Prostate gland (tissue), 2 donors: ENCODE measurements at regions not wholly inside any gene's neighbourhood (a gene's known extent, or its start where the extent isn't known, plus 50 kb on each side); places are given as distances from the start of the nearest gene placed in this dataset.

ENCODE experiments used
- CTCF ChIP-seq, 4 experiments: fragments of 200-600 bp in 2 of 4; fragments of 450-650 bp in 2 of 4; sonication (generic) in 2 of 4; IDR thresholded peaks; 1 replicate in 3 of 4; 2 replicates in 1 of 4; pipeline ENCODE4 v1.5.1; 2016 to 2019; ENCODE audit warnings: antibody characterized with exemption in 4 of 4, mild to moderate bottlenecking in 2 of 4, moderate library complexity in 2 of 4
- POLR2A ChIP-seq: fragments of 450-650 bp; IDR thresholded peaks from one replicate; pipeline ENCODE4 v1.6.1; 2016; ENCODE audit warnings: antibody characterized with exemption, mild to moderate bottlenecking

- TF ChIP-seq CTCF (IDR thresholded peaks at IDR 0.05) (no peak), POLR2A (no peak)
Measured at GRCh38 chr6:169934699-169935347, 183.4 kb downstream of the ERMARD start.
